ENCODE measurements at regions not wholly inside any gene's neighbourhood (a gene's known extent, or its start where the extent isn't known, plus 50 kb on each side); places are given as distances from the start of the nearest gene placed in this dataset.

DNA sequence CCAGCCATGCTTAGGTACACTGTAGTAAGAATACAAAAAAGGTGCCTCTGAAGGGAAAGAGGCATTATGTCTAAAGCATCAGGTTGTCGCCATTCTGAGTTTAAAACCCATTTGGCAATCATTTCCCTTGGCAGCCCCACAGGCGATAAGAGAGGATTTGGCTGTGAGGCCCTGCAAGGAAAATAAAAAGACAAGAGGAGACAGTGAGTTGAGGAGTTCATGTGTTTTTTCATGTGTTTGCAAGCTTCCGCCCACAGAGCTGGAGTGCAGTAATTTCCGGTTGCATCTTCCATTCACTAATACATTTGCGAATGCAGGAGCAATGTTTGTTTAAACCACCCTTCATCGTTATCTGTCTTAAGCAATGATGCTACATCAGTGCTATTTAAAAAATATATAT, 138.5 kb upstream of the SOX4 start:
- DNase-seq (peak in 1 of 4 donors; percentile 30), ATAC-seq (no peak)
- Histone ChIP-seq H3K36me3 (no peaks in the 10 kb centered on the region), H3K4me3 (no peak overlapping the region), H3K27ac (no peak overlapping the region), H3K4me1 (no peaks in the 10 kb centered on the region), H3K9me3 (no peaks in the 10 kb centered on the region), H3K27me3 (no peaks in the 10 kb centered on the region)
- TF ChIP-seq, protein P1, sequence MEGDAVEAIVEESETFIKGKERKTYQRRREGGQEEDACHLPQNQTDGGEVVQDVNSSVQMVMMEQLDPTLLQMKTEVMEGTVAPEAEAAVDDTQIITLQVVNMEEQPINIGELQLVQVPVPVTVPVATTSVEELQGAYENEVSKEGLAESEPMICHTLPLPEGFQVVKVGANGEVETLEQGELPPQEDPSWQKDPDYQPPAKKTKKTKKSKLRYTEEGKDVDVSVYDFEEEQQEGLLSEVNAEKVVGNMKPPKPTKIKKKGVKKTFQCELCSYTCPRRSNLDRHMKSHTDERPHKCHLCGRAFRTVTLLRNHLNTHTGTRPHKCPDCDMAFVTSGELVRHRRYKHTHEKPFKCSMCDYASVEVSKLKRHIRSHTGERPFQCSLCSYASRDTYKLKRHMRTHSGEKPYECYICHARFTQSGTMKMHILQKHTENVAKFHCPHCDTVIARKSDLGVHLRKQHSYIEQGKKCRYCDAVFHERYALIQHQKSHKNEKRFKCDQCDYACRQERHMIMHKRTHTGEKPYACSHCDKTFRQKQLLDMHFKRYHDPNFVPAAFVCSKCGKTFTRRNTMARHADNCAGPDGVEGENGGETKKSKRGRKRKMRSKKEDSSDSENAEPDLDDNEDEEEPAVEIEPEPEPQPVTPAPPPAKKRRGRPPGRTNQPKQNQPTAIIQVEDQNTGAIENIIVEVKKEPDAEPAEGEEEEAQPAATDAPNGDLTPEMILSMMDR (IDR thresholded peaks at IDR 0.05): no peak
- intact Hi-C loops (cut with DNase I): no loop called here

DNA sequence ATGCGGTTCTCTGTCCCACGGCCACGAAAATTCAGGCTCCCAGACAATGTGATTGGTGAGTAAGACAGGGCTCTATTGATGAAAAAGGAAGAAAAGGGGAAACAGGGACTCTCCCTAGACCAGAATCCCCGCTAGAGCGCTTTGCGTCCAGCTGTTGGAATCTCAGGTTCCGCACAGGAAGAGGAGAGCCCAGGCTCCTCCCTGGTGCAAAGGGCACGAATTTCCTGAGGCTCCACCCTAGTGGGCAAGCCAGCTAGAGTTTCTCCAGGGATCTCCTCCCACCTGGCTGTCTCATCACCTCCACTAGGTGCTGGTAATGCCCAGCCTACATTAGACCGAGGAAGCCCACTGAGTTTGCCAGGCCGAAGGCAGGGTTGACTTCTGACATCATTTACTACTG, 135.9 kb upstream of the SOX4 start:
- TF ChIP-seq, protein P1 (IDR thresholded peaks at IDR 0.05): no peak
- intact Hi-C loops (cut with DNase I): no loop called here
- H3K4me3 ChIP-seq: no peak overlapping the region
- ATAC-seq (no peak), DNase-seq (no peak)
- no peaks in the 10 kb centered on the region for H3K9me3 ChIP-seq
- H3K27me3 ChIP-seq: no peaks in the 10 kb centered on the region
- no peaks in the 10 kb centered on the region for H3K36me3 ChIP-seq
- no peaks in the 10 kb centered on the region for H3K4me1 ChIP-seq
- H3K27ac ChIP-seq: no peak overlapping the region

- no peak for DNase-seq
- TF ChIP-seq, protein P1 (IDR thresholded peaks at IDR 0.05): no peak
- Histone ChIP-seq H3K27me3 (no peaks in the 10 kb centered on the region), H3K4me3 (no peak overlapping the region), H3K4me1 (no peaks in the 10 kb centered on the region), H3K27ac (no peak overlapping the region), H3K9me3 (no peaks in the 10 kb centered on the region), H3K36me3 (no peaks in the 10 kb centered on the region)
- no peak for ATAC-seq
- intact Hi-C loops (cut with DNase I): no loop called here
These were observed 133.9 kb upstream of the SOX4 start for GRCh38 chr6:21459641-21460040.

DNA sequence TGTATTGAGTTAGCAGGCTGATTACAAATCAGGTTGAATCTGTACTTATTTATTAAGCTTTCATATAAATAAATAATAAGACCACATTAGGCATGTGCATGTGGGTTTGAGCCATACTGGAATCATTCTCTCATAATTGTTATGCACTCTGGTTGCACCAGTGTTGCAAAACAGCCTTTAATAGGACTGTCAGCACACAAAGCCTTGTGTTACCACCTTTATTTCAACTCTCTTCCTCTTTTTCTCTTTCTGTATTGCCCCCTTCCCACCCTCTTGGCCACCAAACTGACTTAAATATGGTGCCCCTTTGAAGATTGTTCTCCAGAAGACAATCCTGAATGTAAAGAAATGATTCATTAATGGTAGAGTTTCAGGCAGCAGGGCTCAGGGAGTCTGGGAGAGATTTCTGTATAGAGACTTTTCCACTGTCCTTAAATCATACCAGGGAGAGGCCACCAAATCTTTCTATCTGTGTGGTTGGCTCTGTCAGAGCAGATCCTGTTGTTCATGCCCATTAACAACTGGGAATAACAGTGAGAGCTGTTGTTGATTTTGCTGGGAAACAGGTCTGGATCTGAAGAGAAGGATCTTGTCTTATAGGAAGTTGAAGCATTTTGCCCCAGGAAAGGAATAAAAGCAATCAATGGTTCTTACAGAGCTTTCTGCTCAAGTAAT, 131.6 kb upstream of the SOX4 start:
- DNase-seq (no peak), ATAC-seq (no peak)
- TF ChIP-seq, protein P1 (IDR thresholded peaks at IDR 0.05): no peak
- Histone ChIP-seq H3K36me3 (no peaks in the 10 kb centered on the region), H3K9me3 (no peaks in the 10 kb centered on the region), H3K27ac (no peak overlapping the region), H3K27me3 (no peaks in the 10 kb centered on the region), H3K4me3 (no peak overlapping the region), H3K4me1 (no peaks in the 10 kb centered on the region)
- intact Hi-C loops (cut with DNase I): no loop called here

- Histone ChIP-seq H3K27me3 (no peaks in the 10 kb centered on the region), H3K4me3 (no peak overlapping the region), H3K4me1 (no peaks in the 10 kb centered on the region), H3K36me3 (no peaks in the 10 kb centered on the region), H3K27ac (no peak overlapping the region), H3K9me3 (no peaks in the 10 kb centered on the region)
- intact Hi-C loops (cut with DNase I): no loop called here
- ATAC-seq (no peak), DNase-seq (no peak)
- TF ChIP-seq, protein P1 (IDR thresholded peaks at IDR 0.05): no peak
These were observed 131.1 kb upstream of the SOX4 start for GRCh38 chr6:21462519-21462852.

Measured in left lung (tissue), 4 donors.